ENCODE measurements at regions not wholly inside any gene's neighbourhood (a gene's known extent, or its start where the extent isn't known, plus 50 kb on each side); places are given as distances from the start of the nearest gene placed in this dataset.
"Not testable (repeated sequence)": the region's sequence is repeated elsewhere in the genome, so short reads cannot be mapped to it uniquely, and the experiment has no call there.

GRCh38 chr12:105681341-105681740 lies 350.9 kb downstream of the C12orf75 start:
- no peak overlapping the region for H3K4me3 ChIP-seq (ENCODE audit: low read depth, low read length)
- TF ChIP-seq, protein P1, sequence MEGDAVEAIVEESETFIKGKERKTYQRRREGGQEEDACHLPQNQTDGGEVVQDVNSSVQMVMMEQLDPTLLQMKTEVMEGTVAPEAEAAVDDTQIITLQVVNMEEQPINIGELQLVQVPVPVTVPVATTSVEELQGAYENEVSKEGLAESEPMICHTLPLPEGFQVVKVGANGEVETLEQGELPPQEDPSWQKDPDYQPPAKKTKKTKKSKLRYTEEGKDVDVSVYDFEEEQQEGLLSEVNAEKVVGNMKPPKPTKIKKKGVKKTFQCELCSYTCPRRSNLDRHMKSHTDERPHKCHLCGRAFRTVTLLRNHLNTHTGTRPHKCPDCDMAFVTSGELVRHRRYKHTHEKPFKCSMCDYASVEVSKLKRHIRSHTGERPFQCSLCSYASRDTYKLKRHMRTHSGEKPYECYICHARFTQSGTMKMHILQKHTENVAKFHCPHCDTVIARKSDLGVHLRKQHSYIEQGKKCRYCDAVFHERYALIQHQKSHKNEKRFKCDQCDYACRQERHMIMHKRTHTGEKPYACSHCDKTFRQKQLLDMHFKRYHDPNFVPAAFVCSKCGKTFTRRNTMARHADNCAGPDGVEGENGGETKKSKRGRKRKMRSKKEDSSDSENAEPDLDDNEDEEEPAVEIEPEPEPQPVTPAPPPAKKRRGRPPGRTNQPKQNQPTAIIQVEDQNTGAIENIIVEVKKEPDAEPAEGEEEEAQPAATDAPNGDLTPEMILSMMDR (conservative IDR thresholded peaks at IDR 0.05; ENCODE audit: low read depth, low read length), result no peak
- DNase-seq (ENCODE audit: low read depth), result no peak

GRCh38 chr12:105682821-105683220 lies 352.3 kb downstream of the C12orf75 start:
- DNase-seq (ENCODE audit: low read depth); H3K4me3 ChIP-seq (ENCODE audit: low read depth, low read length): not testable (repeated sequence)

GRCh38 chr12:105683836-105684235 lies 353.3 kb downstream of the C12orf75 start:
- not testable (repeated sequence) for DNase-seq (ENCODE audit: low read depth); H3K4me3 ChIP-seq (ENCODE audit: low read depth, low read length)

DNA sequence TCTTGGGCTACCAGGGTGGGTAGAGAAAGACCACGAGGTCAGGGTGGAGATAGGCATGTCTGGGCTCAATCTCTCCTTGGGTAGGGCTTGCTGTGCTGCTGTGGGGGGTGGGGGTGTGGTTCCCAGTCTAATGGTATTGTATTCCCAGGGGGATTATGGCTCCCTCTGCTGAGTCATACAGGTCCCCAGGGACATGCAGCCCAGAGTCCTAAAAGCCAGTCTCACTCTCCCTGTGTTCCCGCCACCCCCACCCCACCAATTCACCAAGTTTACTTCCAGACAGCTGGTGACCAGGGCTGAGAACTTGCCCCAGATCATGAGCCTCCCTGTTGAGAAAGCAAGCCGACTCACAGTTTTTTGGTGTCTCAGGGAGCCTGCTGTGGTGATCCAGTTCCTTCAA lies 367.6 kb downstream of the C12orf75 start:
- no peak for DNase-seq (ENCODE audit: low read depth)
- TF ChIP-seq, protein P1 (conservative IDR thresholded peaks at IDR 0.05; ENCODE audit: low read depth, low read length), result no peak
- H3K4me3 ChIP-seq (ENCODE audit: low read depth, low read length), result no peak overlapping the region

- no peak for DNase-seq (ENCODE audit: low read depth)
- no peak overlapping the region for H3K4me3 ChIP-seq (ENCODE audit: low read depth, low read length)
- TF ChIP-seq, protein P1 (conservative IDR thresholded peaks at IDR 0.05; ENCODE audit: low read depth, low read length), result no peak
Observed at GRCh38 chr12:105699209-105699608, 368.7 kb downstream of the C12orf75 start.

GRCh38 chr12:105704787-105705186 lies 374.3 kb downstream of the C12orf75 start:
- TF ChIP-seq, protein P1 (conservative IDR thresholded peaks at IDR 0.05; ENCODE audit: low read depth, low read length), result no peak
- H3K4me3 ChIP-seq (ENCODE audit: low read depth, low read length), result no peak overlapping the region
- no peak for DNase-seq (ENCODE audit: low read depth)

GRCh38 chr12:105705235-105705634 lies 374.7 kb downstream of the C12orf75 start:
- no peak overlapping the region for H3K4me3 ChIP-seq (ENCODE audit: low read depth, low read length)
- DNase-seq (ENCODE audit: low read depth), result no peak
- TF ChIP-seq, protein P1 (conservative IDR thresholded peaks at IDR 0.05; ENCODE audit: low read depth, low read length), result no peak

DNA sequence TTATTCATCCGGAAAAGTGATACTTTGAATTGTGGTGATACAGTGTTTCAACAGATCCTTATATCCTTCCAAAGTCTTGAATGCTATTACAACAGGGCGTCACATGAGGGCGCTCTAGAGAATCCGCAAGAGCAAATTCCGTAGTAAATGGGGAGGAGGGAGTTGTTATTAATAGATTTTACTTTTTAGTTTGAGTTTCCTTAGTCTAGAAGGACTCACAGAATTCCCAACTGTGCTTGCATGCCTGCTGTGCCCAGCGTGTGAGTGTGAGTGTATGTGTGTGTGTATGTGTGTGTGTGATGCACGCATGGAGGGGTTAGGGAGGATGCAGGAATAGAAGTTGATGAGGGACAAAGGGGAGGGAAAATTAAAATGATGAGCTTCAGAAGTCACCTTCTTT lies 375.3 kb downstream of the C12orf75 start:
- TF ChIP-seq, protein P1 (conservative IDR thresholded peaks at IDR 0.05; ENCODE audit: low read depth, low read length), result peak; percentile 92
- no peak for DNase-seq (ENCODE audit: low read depth)
- H3K4me3 ChIP-seq (ENCODE audit: low read depth, low read length), result no peak overlapping the region
